Right lobe of liver (tissue), 4 donors: ENCODE measurements at regions not wholly inside any gene's neighbourhood (a gene's known extent, or its start where the extent isn't known, plus 50 kb on each side); places are given as distances from the start of the nearest gene placed in this dataset.
"Not testable (repeated sequence)": the region's sequence is repeated elsewhere in the genome, so short reads cannot be mapped to it uniquely, and the experiment has no call there.

Source experiments
- POLR2A ChIP-seq: fragments of 450-650 bp; IDR thresholded peaks from one replicate; pipeline ENCODE4 v1.6.1; 2017; ENCODE audit warnings: antibody characterized with exemption, mild to moderate bottlenecking
- TF ChIP-seq, protein P1 (sequence below), 4 donors: fragments of 200-600 bp in 3 of 4; fragments of 450-650 bp in 1 of 4; IDR thresholded peaks; one replicate each; pipeline versions ENCODE4 v1.5.1 to v1.8.0; 2016 to 2022; ENCODE audit warnings: antibody characterized with exemption in 4 of 4, mild to moderate bottlenecking in 2 of 4
- donor health status: DM: no; HTN: no; CAD: no.
- donor health status: DM: no; HTN: no; CAD: no.
- donor health status: DM: no; HTN: yes; CAD: no.

DNA sequence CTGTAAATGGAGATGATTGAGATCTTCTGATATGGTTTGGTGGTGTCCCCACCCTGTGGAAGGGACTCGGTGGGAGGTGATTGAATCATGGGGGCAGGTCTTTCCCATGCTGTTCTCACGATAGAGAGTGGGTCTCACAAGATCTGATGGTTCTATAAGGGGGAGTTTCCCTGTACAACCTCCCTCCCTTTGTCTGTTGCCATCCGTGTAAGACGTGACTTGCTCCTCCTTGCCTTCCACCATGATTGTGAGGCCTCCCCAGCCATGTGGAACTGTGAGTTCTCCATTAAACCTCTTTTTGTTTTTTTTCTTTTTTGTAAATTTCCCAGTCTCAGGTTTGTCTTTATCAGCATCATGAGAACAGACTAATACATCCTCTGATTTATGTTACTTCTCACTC, 55.1 kb upstream of the PAGE5 start:
- not testable (repeated sequence) for TF ChIP-seq POLR2A
- TF ChIP-seq, protein P1, sequence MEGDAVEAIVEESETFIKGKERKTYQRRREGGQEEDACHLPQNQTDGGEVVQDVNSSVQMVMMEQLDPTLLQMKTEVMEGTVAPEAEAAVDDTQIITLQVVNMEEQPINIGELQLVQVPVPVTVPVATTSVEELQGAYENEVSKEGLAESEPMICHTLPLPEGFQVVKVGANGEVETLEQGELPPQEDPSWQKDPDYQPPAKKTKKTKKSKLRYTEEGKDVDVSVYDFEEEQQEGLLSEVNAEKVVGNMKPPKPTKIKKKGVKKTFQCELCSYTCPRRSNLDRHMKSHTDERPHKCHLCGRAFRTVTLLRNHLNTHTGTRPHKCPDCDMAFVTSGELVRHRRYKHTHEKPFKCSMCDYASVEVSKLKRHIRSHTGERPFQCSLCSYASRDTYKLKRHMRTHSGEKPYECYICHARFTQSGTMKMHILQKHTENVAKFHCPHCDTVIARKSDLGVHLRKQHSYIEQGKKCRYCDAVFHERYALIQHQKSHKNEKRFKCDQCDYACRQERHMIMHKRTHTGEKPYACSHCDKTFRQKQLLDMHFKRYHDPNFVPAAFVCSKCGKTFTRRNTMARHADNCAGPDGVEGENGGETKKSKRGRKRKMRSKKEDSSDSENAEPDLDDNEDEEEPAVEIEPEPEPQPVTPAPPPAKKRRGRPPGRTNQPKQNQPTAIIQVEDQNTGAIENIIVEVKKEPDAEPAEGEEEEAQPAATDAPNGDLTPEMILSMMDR (IDR thresholded peaks at IDR 0.05): not testable (repeated sequence)
